Stimulated activated memory B cell treated with anti-CD40 and anti-IgM and Interleukin-4, amounts not matched to agents 10 μg/mL and 1 μg/mL and 100 μg/mL, for 72 hours (primary cell): ENCODE measurements at regions not wholly inside any gene's neighbourhood (a gene's known extent, or its start where the extent isn't known, plus 50 kb on each side); places are given as distances from the start of the nearest gene placed in this dataset.
"Not testable (repeated sequence)": the region's sequence is repeated elsewhere in the genome, so short reads cannot be mapped to it uniquely, and the experiment has no call there.

Experiments
- ATAC-seq: fragments of 150-1000 bp; cut with Tn5 transposase; 2 replicates; pipeline ENCODE4 v1.10.0; 2021
- H3K27ac Mint-ChIP-seq: one replicate; pipeline ENCODE4 v1.8.0; 2022; ENCODE audit warnings: mild to moderate bottlenecking, mixed read lengths
- H3K27me3 Mint-ChIP-seq: one replicate; pipeline ENCODE4 v1.8.0; 2022; ENCODE audit warnings: mixed read lengths
- H3K36me3 Mint-ChIP-seq: one replicate; pipeline ENCODE4 v1.8.0; 2022; ENCODE audit warnings: mixed read lengths
- H3K4me1 Mint-ChIP-seq: one replicate; pipeline ENCODE4 v1.8.0; 2022; ENCODE audit warnings: mixed read lengths
- H3K4me3 Mint-ChIP-seq: one replicate; pipeline ENCODE4 v1.8.0; 2022; ENCODE audit warnings: mild to moderate bottlenecking, moderate library complexity, mixed read lengths
- H3K9me3 Mint-ChIP-seq: one replicate; pipeline ENCODE4 v1.8.0; 2022; ENCODE audit warnings: mixed read lengths

DNA sequence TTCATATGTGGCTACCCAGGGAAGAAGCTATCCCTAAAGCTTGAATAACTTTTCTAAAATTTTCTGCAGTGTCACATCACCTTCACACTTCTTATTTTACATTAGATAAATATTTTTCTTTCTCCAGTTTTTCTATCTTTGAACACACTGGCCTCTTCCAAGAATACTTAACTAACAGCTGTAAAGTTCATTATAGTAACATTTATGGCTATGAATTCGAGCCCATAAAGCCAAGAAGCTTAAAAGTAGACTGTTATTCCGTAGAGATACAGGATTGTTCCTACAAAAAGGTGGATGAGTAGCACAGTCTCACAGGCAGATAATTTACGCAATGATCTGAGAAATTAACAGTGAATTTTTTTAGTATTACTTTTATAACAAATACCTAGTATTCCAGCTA lies 55.7 kb upstream of the BMP5 start:
- Mint-ChIP-seq H3K27me3 (no peaks in the 10 kb centered on the region), H3K9me3 (peaks cover 24% of the 10 kb centered on the region), H3K4me1 (no peaks in the 10 kb centered on the region), H3K4me3 (no peak overlapping the region), H3K36me3 (no peaks in the 10 kb centered on the region), H3K27ac (no peak overlapping the region)
- no peak for ATAC-seq

DNA sequence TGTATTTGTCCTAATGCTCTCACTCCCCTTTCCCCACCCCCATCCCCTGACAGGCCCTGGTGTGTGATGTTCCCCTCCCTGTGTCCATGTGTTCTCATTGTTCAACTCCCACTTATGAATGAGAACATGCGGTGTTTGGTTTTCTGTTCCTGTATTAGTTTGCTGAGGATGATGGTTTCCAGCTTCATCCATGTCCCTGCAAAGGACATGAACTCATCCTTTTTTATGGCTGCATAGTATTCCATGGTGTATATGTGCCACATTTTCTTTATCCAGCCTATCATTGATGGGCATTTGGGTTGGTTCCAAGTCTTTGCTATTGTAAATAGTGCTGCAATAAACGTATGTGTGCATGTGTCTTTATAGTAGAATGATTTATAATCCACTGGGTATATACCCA lies 52.3 kb upstream of the BMP5 start:
- not testable (repeated sequence) for H3K4me1 Mint-ChIP-seq, H3K27ac Mint-ChIP-seq, ATAC-seq, H3K36me3 Mint-ChIP-seq, H3K4me3 Mint-ChIP-seq, H3K27me3 Mint-ChIP-seq
- peaks cover 15% of the 10 kb centered on the region for H3K9me3 Mint-ChIP-seq

DNA sequence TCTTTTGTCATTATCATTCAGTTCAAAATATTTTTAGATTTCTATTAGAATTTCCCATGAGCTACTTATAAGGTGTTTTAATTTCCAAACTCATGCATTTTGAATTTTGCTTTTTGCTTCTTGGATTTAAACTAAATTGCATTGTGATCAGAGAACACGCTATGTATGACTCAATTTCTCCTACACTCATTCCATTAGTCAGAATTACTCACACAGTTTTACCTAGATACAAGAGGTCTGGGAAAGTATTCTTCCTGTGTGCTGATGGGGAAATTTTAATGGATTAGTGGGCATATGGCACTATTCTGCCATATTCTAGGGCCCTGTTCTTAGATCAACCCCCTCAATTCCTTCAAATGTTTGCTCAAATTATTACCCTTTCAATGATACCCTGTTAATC lies 49.9 kb upstream of the BMP5 start:
- Mint-ChIP-seq H3K9me3 (peaks cover 18% of the 10 kb centered on the region), H3K36me3 (no peaks in the 10 kb centered on the region), H3K4me1 (no peaks in the 10 kb centered on the region), H3K27me3 (no peaks in the 10 kb centered on the region), H3K27ac (no peak overlapping the region), H3K4me3 (no peak overlapping the region)
- no peak for ATAC-seq
